GM19043 (cell line): ENCODE measurements at regions not wholly inside any gene's neighbourhood (a gene's known extent, or its start where the extent isn't known, plus 50 kb on each side); places are given as distances from the start of the nearest gene placed in this dataset.
"Not testable (repeated sequence)": the region's sequence is repeated elsewhere in the genome, so short reads cannot be mapped to it uniquely, and the experiment has no call there.

Source experiments
- ATAC-seq: cut with Tn5 transposase; IDR thresholded peaks from one replicate; pipeline ENCODE4 v1.9.1; 2021; ENCODE audit warnings: low read depth; ENCODE audit not compliant: unreplicated experiment

DNA sequence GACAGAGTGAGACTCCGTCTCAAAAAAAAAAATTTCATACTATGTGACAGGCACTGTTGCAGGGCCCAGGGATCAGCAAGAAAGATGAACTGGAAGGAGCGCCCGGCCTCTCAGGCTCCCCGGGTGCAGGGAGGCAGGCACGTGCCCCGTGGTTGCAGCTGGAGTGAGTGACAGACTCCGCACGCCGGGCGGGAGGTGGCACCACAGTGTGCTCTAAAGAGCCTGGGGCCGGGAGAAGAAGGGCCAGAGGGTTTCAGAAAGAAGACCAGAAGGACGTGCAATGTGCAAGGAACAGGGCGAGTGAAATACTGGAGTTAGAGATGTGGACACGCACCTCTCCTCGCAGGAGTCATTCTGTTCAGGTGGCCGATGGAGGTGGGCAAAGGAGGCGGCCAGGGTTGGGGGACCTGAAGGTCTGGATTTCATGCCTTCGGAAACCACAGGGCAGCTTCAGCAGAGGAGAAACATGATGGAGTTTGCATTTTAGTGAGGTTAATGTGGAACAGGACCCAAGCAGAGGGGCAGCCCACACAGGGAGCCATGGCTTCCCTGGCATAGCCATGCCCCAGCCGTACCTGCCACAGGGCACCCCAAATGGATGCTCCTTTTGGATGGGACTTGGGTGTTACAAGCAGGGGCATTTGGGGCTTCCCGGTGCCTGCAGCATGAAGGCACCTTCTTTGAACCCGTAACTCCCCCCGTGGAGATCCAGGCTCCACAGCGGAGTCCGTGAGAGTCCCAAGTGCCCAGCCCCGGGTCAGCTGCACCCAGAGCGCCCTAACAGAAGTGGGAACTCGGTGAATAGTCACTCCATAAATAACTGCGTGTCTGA lies 226.2 kb downstream of the ERMARD start:
- no peak for ATAC-seq

DNA sequence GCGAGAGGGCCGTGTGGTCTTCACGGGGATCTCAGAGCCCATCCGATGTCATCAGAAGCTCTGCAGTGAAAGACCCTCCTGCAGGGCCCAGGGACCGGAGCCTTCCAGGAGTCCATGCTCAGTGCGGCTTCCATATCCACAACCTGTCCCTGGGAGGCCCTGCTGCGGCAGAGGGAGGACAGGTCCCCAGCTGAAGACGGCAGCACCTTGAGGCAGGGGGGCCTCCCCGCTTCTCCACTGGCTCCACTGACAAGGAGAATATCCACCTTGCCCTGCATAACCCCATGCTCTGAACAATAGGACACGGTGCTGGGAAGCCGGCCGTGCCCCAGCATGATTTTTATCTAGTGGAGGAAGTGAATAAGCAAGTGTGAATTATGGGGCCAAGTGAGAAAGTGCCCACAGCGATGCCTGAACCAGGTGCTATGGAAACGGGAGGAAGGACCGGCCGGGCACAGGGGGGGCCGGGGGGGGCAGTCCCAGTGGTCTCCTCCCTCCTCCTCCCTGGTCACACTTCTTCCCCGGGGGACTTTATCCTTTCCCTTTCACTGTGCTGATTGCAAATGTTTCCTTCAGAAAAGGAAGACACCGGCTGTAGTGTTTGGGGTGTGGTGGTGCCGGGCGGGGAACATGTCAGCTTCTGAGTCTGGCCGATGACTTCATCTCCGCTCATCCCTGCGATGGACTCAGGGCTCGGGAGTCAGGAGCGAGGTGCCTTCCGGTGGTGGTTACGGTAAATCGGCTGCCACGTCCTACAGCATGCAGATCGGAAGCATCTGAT lies 225.1 kb downstream of the ERMARD start:
- no peak for ATAC-seq

- no peak for ATAC-seq
Observed at GRCh38 chr6:169975701-169976100, 224.3 kb downstream of the ERMARD start.

GRCh38 chr6:169975286-169975685 lies 223.9 kb downstream of the ERMARD start:
- no peak for ATAC-seq

- ATAC-seq: no peak
Observed at GRCh38 chr6:169974663-169975062, 223.2 kb downstream of the ERMARD start.

DNA sequence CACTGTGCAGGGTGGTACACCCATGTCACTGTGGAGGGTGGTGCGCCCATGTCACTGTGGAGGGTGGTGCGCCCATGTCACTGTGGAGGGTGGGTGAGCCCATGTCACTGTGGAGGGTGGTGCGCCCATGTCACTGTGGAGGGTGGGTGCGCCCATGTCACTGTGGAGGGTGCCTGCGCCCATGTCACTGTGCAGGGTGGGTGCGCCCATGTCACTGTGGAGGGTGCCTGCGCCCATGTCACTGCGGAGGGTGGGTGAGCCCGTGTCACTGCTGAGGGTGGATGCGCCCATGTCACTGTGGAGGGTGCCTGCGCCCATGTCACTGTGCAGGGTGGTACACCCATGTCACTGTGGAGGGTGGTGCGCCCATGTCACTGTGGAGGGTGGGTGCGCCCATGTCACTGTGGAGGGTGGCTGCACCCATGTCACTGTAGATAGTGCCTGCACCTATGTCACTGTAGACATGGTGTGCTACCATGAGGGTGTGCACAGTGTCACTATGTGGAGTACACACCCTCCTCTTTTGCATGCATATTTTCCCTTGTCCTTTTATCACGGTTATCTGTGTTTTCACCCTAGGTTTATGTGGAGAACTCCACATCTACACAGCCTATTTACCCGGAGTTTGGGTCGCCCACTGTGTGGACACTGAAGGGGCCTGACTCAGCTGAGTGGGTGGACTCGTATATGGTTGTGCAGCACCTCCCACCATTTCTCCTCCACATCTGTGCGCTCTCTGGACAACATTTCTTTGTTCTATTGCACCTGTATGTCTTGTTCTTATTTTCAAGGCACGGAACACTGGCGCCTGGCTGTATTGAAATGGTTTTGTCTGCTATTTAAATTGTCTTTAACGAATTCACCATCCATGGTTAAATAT lies 222.4 kb downstream of the ERMARD start:
- ATAC-seq: not testable (repeated sequence)

DNA sequence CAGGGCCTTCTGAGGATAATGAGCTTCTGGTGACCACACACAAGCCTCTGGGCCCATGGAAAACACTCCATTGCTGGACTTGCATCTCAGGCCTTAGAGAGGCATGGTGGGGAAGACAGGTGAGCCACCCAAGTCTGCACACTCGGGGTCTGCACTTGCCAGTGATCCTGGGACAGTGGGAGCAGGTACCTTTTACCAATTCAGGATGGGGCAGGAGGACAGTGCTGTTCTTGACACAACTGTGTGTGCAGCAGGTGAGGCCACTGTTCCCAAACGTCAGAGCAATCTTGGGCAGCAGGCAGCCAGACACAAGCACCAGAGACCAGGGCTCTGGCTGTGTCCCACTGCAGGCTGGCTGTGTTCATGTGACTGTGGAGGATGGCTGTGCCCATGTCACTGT lies 221.3 kb downstream of the ERMARD start:
- no peak for ATAC-seq

DNA sequence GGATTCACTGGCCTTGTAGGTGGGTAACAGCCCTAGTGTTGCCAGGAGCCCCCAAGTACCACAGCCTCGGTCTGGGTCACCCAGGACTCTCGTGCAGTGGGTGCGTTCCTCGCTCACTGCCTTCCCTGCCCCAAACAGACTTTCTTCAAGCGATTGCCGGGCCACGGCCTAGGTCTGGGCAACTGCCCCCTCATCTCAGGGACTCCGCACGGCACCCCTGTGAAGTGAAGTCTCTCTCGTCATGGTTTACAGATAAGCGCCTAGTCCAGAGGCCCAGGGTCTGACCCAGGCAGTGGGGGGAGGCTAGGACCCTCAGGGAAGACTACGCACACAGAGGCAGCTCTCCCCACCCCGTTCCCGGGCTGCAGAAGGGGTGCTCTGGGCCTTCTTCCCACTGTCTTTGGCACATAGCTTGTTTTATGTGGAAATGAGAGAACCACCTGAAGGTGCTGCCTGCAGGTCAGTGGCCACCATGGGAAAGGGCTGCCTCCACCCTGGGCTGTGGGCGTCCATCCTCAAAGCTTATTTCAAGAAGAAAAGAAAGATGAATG lies 220.8 kb downstream of the ERMARD start:
- ATAC-seq: no peak

- no peak for ATAC-seq
Observed at GRCh38 chr6:169971081-169971861, 219.8 kb downstream of the ERMARD start.

- no peak for ATAC-seq
Observed at GRCh38 chr6:169970306-169970988, 219.0 kb downstream of the ERMARD start.

- ATAC-seq: no peak
Observed at GRCh38 chr6:169969372-169970099, 218.1 kb downstream of the ERMARD start.

- ATAC-seq: no peak
Observed at GRCh38 chr6:169968541-169969270, 217.3 kb downstream of the ERMARD start.

DNA sequence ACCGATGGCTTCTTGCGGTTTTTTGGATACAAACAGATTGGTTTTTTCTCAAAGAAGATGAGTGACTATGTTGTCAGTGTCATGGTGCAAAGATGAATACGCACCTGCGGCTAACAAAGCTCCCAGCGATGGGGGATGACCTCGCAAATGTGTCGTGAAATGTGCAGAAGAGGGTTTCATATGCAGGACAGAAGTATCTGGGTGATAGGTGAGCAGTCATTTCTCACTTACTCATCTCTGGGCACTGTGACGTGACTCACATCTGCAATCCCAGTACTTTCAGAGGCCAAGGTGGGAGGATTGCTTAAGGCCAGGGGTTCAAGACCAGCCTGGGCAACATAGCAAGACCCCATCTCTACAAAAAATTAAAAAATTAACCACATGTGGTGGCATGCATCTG lies 216.3 kb downstream of the ERMARD start:
- ATAC-seq: no peak

GRCh38 chr6:169966312-169967181 lies 215.1 kb downstream of the ERMARD start:
- no peak for ATAC-seq

DNA sequence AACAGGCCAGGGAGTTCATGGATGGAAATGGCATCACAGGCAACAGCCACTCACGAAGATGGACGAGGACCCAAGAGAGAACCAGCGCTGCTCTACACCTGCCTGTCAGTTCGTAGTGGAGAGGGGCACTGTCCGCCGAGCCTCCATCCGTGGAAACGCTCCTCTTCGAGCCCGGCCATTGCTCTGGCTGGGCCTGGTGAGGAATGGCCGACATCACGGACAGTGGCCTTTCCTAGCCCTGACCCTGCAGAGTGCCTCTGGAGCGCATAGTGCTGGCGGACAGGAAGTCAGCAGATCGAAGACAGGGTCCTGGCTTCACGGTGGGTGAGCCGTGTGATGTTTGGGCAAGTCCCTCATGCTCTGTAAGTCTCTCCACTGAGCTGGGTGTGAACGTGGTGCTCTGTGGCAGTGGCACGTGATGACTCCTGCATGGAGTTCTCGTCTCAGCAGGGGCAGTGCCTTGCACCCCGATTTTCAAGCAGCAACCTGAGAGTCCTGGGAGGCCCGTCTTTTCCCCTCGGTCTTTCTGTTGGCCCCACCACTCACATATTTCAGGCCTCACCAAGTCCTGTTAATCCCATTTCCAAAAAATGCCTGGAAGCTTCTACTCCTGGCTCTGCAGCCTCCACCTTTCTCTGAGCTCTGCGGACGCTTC lies 214.4 kb downstream of the ERMARD start:
- no peak for ATAC-seq

DNA sequence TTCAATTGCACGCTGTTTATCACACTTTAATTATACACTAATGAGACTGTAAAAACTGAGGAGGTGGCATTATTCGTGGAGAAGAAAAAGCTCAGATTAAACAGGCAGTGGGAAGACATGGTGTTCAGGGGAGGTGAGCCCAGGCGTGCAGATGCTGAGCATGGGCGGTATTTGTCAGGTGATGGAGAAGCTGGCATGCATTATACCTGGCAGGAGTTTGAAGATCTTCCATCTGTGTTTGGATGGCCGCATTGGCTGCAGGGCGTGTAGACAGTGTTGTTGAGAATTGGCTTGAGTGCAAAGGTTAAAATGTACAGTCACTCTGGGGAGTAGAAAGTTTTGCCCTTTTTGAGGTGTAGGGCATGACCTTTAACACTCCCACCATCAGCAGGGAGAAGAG lies 213.8 kb downstream of the ERMARD start:
- no peak for ATAC-seq
